ENCODE measurements at regions not wholly inside any gene's neighbourhood (a gene's known extent, or its start where the extent isn't known, plus 50 kb on each side); places are given as distances from the start of the nearest gene placed in this dataset.

- DNase-seq (ENCODE audit: low read depth in 2 of 2) = no peak
Observed at GRCh38 chr1:18535391-18536210, 54.9 kb downstream of the KLHDC7A start.

DNA sequence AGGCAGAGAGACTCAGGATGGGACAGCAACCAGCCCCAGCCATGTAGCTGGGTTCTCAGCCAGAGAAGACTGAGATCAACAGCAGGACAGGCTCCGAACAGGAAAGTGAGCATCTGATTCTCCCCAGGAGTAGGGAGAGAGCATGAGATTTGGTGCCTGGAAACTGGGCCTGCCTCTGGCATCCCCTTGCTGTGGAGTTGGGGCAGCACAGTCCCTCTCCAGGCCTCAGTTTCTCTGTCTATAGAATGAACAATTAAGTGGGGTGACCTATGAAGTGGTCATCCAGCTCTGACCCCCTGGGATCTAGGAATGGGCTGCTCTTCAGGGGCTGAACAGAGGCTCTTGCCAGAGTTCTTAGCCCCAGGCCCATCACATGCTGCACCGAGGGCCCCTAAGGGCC lies 55.6 kb downstream of the KLHDC7A start:
- no peak for DNase-seq (ENCODE audit: low read depth in 2 of 2)

DNA sequence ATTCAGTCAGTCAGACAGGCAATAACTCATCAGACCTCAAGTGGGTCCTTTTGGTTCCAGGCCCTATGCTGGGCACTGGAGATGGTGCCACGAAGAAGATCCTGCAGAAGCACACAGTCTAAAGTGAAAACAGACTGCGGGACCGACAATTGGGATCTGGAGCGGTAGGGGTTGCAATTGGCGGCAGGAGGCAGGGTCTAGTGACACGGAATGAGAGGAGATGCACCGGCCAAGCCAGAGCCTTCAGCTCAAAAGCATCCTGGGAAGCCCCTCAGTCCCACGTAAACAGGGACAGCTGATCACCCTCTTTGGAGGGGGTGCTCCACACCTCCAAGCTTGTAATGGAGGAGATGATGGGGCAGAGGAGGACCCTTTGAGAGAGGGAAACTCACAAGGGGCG lies 56.2 kb downstream of the KLHDC7A start:
- DNase-seq (ENCODE audit: low read depth in 2 of 2) = no peak

DNA sequence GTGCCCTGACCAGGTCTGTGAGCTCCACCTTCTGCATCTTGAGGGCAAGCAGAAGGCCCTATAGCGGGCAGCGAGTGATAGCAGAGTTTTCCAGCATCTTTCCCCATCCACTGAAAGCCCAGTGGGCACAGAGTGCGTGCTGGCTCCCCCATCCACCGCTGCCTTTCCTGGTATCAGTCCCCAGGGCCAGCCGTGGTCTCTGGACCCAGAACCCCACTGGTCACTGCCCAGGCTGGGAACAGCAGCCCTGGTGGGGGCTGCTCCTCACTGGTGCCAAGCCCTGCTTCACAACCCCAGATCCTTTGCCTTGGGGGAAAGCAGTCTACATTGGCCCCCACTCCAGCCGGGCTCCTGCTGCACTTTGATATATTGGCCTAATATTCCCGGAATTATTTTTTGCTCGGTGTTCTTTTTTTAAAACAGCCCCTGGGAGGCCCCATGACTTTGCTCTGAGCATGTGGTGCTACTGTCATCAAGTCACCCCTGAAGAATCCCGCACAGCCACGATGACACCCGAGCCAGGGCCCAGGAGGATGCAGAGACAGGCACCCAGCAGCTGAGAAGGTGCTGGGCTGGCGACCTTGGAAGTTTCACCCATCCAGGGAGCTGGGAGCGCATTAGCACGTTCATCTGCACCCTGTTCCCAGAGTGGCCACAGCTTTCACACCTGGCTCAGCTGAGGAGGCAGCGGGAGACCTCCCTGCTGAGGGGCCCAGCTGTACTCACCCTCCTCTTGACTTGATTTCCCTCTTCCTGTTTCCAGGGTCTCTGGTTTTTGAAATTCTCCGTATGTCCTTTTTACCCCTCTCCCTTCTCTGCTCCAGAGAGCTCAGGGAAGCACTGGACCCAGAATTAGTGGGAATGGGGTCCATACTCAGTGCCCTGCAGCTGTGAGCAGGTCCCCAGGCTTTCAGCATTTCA lies 56.9 kb downstream of the KLHDC7A start:
- DNase-seq (ENCODE audit: low read depth in 2 of 2) = no peak

- DNase-seq (ENCODE audit: low read depth in 2 of 2) = no peak
Observed at GRCh38 chr1:18539171-18539570, 58.4 kb downstream of the KLHDC7A start.

DNA sequence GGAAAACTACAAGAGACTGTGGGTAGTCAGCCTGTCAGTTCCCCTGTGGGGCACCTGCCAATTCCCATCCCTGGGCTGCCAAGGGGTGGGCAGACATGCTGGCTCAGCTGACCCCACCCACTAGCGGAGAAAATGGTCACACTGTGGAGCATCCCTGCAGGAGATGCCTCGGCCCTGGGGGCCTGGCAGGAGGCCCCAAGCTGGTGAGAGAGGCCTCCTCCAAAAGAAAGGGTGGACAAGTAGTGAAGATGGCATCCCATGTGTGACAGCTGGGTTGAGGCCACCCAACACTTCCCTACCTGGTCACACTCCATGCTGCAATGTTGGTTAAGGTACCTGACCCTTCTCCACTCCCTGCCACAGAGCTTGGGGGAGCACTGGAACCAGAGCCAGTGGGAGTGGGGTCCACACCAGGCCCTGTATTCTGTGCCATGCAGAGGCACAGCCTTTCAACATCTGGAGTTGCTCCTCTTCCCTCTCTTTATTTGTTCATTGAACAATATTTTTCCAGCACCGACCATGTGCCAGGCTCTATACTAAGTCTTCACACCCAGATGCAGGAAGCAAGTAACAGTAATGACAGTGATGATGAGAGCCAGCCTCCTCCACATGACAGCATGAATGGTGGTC lies 59.5 kb downstream of the KLHDC7A start:
- no peak for DNase-seq (ENCODE audit: low read depth in 2 of 2)

- DNase-seq (ENCODE audit: low read depth in 2 of 2) = no peak
Observed at GRCh38 chr1:18541046-18541795, 60.5 kb downstream of the KLHDC7A start.

- no peak for DNase-seq (ENCODE audit: low read depth in 2 of 2)
Observed at GRCh38 chr1:18542351-18542750, 61.6 kb downstream of the KLHDC7A start.

DNA sequence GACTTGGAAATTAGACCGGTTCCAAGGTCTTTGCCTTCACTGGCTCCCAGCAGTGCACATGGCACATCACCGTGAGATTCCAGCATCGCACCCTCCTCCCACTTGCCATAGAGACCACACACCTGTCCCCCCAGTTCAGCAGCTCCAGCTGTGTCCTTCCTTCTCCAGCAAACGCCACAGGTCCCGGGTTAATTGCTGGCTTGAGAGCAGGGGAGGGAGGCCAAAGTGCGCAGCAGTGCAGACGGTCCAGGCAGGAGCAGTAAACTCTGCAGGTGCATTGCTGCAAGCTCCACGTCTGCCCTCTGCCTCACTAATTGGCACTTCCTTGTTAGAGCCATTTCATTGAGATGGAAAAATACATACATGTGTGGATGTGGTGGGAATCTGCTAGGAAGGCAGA lies 65.3 kb downstream of the KLHDC7A start:
- DNase-seq (ENCODE audit: low read depth in 2 of 2) = no peak

- no peak for DNase-seq (ENCODE audit: low read depth in 2 of 2)
Observed at GRCh38 chr1:18547460-18547859, 66.7 kb downstream of the KLHDC7A start.

GRCh38 chr1:18548643-18549042 lies 67.9 kb downstream of the KLHDC7A start:
- DNase-seq (ENCODE audit: low read depth in 2 of 2) = no peak

DNA sequence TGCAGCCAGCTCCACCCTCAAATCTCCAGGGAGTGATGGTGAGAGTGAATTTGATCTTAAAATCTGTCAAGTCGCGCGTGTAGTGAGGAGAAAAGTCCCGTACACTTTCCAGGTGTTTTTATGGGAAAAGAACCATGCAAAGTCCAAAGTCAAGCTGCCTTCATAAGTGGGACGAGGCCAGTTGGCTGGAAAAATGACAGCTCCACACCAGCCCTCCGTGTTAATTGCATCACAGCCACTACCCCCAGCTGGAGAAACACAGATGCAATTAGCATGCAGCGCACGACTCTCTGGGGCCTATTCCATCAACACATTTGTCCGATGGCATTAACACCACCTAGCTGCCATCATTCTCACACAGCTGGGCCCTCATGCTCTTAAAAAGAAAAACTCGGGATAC lies 68.4 kb downstream of the KLHDC7A start:
- DNase-seq (ENCODE audit: low read depth in 2 of 2) = no peak

DNA sequence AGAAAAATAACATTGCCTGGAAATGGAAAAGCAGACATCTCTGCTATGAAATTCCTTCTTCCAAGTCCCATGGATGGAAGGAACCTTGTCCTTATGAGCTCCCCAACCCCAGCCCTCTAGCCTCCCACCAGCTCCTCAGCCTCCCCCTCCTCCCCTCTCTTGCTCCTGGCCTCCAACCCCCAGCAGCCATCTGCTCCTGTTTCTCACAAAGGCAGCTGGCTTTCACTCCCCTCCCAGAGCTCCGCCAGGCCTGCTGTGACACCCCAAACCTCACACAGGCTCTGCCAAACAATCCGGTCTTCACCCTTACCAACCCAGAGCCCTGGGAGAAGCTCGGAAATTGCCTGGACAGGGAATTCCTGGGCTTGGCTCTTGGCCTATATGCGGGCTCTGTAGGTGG lies 69.2 kb downstream of the KLHDC7A start:
- no peak for DNase-seq (ENCODE audit: low read depth in 2 of 2)

- DNase-seq (ENCODE audit: low read depth in 2 of 2) = no peak
Observed at GRCh38 chr1:18552631-18553030, 71.9 kb downstream of the KLHDC7A start.

GRCh38 chr1:18553388-18553787 lies 72.7 kb downstream of the KLHDC7A start:
- DNase-seq (ENCODE audit: low read depth in 2 of 2) = no peak

- no peak for DNase-seq (ENCODE audit: low read depth in 2 of 2)
Observed at GRCh38 chr1:18554099-18554498, 73.4 kb downstream of the KLHDC7A start.

- DNase-seq (ENCODE audit: low read depth in 2 of 2) = no peak
Observed at GRCh38 chr1:18554597-18554996, 73.9 kb downstream of the KLHDC7A start.

DNA sequence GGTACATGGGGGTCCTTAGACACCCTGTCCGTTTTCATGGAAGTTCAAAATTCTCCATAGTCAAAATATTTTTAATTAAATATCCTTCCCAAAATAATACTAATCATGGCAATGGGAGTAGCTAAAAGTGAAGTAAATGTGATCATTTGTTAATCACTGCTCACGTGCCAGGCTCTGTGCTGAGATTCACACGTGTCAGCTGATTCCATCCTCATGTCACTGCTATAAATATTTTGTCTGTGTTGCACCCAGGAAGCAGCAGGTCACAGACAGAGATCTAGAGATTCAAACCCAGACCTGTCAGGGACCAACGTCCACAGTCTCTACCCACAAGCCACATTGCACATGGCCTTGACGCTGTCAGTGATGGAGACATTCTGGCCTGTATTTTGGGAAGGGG lies 74.3 kb downstream of the KLHDC7A start:
- no peak for DNase-seq (ENCODE audit: low read depth in 2 of 2)

DNA sequence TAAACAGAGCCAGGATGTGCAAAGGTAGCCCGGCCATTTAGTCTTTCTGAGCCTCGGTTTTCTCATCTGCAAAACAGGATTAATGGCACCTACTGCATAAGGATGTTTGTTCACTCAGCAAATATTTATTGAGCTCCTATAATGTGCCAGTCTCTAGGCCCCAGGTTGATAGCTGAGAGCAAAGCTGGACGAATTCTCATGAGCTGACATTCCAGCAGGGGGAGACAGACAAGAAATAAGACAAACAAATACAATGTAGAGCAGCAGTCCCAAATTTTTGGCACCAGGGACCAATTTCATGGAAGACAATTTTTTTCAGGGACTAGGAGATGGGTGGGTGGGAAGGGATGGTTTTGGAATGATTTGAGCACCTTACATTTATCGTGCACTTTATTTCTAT lies 74.3 kb upstream of the PAX7 start:
- no peak for DNase-seq (ENCODE audit: low read depth in 2 of 2)

- DNase-seq (ENCODE audit: low read depth in 2 of 2) = peak in 1 of 2 donors; percentile 15
Observed at GRCh38 chr1:18557621-18558465, 72.8 kb upstream of the PAX7 start.

DNA sequence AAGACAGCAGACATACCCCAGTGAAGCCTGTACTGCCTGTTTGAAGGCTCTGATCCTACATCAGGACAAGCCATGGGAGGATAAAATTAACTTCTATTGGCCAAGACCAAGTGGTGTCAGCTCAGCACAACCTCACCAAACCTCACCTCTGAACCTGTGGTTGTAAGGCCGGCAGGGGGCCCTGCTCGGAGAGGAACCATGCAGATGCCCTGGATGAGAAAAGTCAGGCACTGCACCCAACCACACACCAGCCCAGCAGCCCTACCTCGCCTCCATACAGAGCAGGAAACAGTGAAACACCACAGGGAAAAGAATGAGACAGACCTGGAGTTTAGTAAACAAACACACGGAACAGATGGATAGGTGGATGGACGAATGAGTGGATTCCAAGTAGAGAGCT lies 70.0 kb upstream of the PAX7 start:
- no peak for DNase-seq (ENCODE audit: low read depth in 2 of 2)

All from activated CD4-positive, alpha-beta T cell treated with anti-CD3 and anti-CD28 coated beads for 24 hours (primary cell).